ENCODE measurements at regions not wholly inside any gene's neighbourhood (a gene's known extent, or its start where the extent isn't known, plus 50 kb on each side); places are given as distances from the start of the nearest gene placed in this dataset.

GRCh38 chr13:57224414-57224813, 57.4 kb downstream of the PRR20E start:
- no peak overlapping the region for H3K4me3 ChIP-seq
- H3K9me3 ChIP-seq (ENCODE audit: low read depth, low read length) = no peaks in the 10 kb centered on the region
- TF ChIP-seq EZH2 (IDR thresholded peaks at IDR 0.05) (no peak), POLR2AphosphoS5 (IDR thresholded peaks at IDR 0.05; ENCODE audit: borderline replicate concordance, low read depth, low read length) (no peak), FOXP2 (optimal IDR thresholded peaks at IDR 0.05; ENCODE audit: control extremely low read depth, extremely low read length, insufficient read depth) (no peak)
- no peak overlapping the region for H3K27ac ChIP-seq
- no peak for DNase-seq (ENCODE audit: low read depth, low spot score)
- H3K9ac ChIP-seq (ENCODE audit: insufficient read length) = no peak overlapping the region
- H3K36me3 ChIP-seq (ENCODE audit: insufficient read depth, low read length) = no peaks in the 10 kb centered on the region

GRCh38 chr13:57250472-57250871, 83.5 kb downstream of the PRR20E start:
- Histone ChIP-seq H3K27ac (no peak overlapping the region), H3K9ac (ENCODE audit: insufficient read length) (no peak overlapping the region), H3K9me3 (ENCODE audit: low read depth, low read length) (no peaks in the 10 kb centered on the region), H3K4me3 (no peak overlapping the region), H3K36me3 (ENCODE audit: insufficient read depth, low read length) (no peaks in the 10 kb centered on the region)
- TF ChIP-seq EZH2 (IDR thresholded peaks at IDR 0.05) (no peak), POLR2AphosphoS5 (IDR thresholded peaks at IDR 0.05; ENCODE audit: borderline replicate concordance, low read depth, low read length) (no peak), FOXP2 (optimal IDR thresholded peaks at IDR 0.05; ENCODE audit: control extremely low read depth, extremely low read length, insufficient read depth) (no peak)
- DNase-seq (ENCODE audit: low read depth, low spot score) = no peak

GRCh38 chr13:57253551-57253950, 86.6 kb downstream of the PRR20E start:
- Histone ChIP-seq H3K36me3 (ENCODE audit: insufficient read depth, low read length) (no peaks in the 10 kb centered on the region), H3K9ac (ENCODE audit: insufficient read length) (no peak overlapping the region), H3K9me3 (ENCODE audit: low read depth, low read length) (no peaks in the 10 kb centered on the region), H3K4me3 (peak overlapping the region; percentile 21; the same call in 1 of the 2 replicates), H3K27ac (no peak overlapping the region)
- no peak for DNase-seq (ENCODE audit: low read depth, low spot score)
- TF ChIP-seq FOXP2 (optimal IDR thresholded peaks at IDR 0.05; ENCODE audit: control extremely low read depth, extremely low read length, insufficient read depth) (no peak), POLR2AphosphoS5 (IDR thresholded peaks at IDR 0.05; ENCODE audit: borderline replicate concordance, low read depth, low read length) (no peak), EZH2 (IDR thresholded peaks at IDR 0.05) (no peak)

GRCh38 chr13:57264965-57265364, 98.0 kb downstream of the PRR20E start:
- H3K36me3 ChIP-seq (ENCODE audit: insufficient read depth, low read length) = no peaks in the 10 kb centered on the region
- H3K9me3 ChIP-seq (ENCODE audit: low read depth, low read length) = no peaks in the 10 kb centered on the region
- no peak for DNase-seq (ENCODE audit: low read depth, low spot score)
- no peak overlapping the region for H3K27ac ChIP-seq
- no peak overlapping the region for H3K9ac ChIP-seq (ENCODE audit: insufficient read length)
- TF ChIP-seq POLR2AphosphoS5 (IDR thresholded peaks at IDR 0.05; ENCODE audit: borderline replicate concordance, low read depth, low read length) (no peak), FOXP2 (optimal IDR thresholded peaks at IDR 0.05; ENCODE audit: control extremely low read depth, extremely low read length, insufficient read depth) (no peak), EZH2 (IDR thresholded peaks at IDR 0.05) (no peak)
- no peak overlapping the region for H3K4me3 ChIP-seq

- Histone ChIP-seq H3K27ac (no peak overlapping the region), H3K36me3 (ENCODE audit: insufficient read depth, low read length) (no peaks in the 10 kb centered on the region), H3K9me3 (ENCODE audit: low read depth, low read length) (no peaks in the 10 kb centered on the region), H3K4me3 (no peak overlapping the region), H3K9ac (ENCODE audit: insufficient read length) (no peak overlapping the region)
- TF ChIP-seq POLR2AphosphoS5 (IDR thresholded peaks at IDR 0.05; ENCODE audit: borderline replicate concordance, low read depth, low read length) (no peak), FOXP2 (optimal IDR thresholded peaks at IDR 0.05; ENCODE audit: control extremely low read depth, extremely low read length, insufficient read depth) (no peak), EZH2 (IDR thresholded peaks at IDR 0.05) (no peak)
- no peak for DNase-seq (ENCODE audit: low read depth, low spot score)
These were observed 103.5 kb downstream of the PRR20E start for GRCh38 chr13:57270493-57270892.

GRCh38 chr13:57286511-57287098, 119.6 kb downstream of the PRR20E start:
- H3K36me3 ChIP-seq (ENCODE audit: insufficient read depth, low read length) = no peaks in the 10 kb centered on the region
- no peak overlapping the region for H3K4me3 ChIP-seq
- no peak for DNase-seq (ENCODE audit: low read depth, low spot score)
- no peak overlapping the region for H3K9ac ChIP-seq (ENCODE audit: insufficient read length)
- TF ChIP-seq FOXP2 (optimal IDR thresholded peaks at IDR 0.05; ENCODE audit: control extremely low read depth, extremely low read length, insufficient read depth) (no peak), POLR2AphosphoS5 (IDR thresholded peaks at IDR 0.05; ENCODE audit: borderline replicate concordance, low read depth, low read length) (no peak), EZH2 (IDR thresholded peaks at IDR 0.05) (no peak)
- no peak overlapping the region for H3K27ac ChIP-seq
- H3K9me3 ChIP-seq (ENCODE audit: low read depth, low read length) = no peaks in the 10 kb centered on the region

- TF ChIP-seq POLR2AphosphoS5 (IDR thresholded peaks at IDR 0.05; ENCODE audit: borderline replicate concordance, low read depth, low read length) = no peak
- no peak for TF ChIP-seq FOXP2 (optimal IDR thresholded peaks at IDR 0.05; ENCODE audit: control extremely low read depth, extremely low read length, insufficient read depth)
- TF ChIP-seq EZH2 (IDR thresholded peaks at IDR 0.05) = no peak
- Histone ChIP-seq H3K9me3 (ENCODE audit: low read depth, low read length) (no peaks in the 10 kb centered on the region), H3K4me3 (no peak overlapping the region), H3K9ac (ENCODE audit: insufficient read length) (no peak overlapping the region), H3K36me3 (ENCODE audit: insufficient read depth, low read length) (no peaks in the 10 kb centered on the region), H3K27ac (no peak overlapping the region)
- DNase-seq (ENCODE audit: low read depth, low spot score) = no peak
These were observed 135.6 kb downstream of the PRR20E start for GRCh38 chr13:57302604-57303003.

- Histone ChIP-seq H3K4me3 (no peak overlapping the region), H3K9me3 (ENCODE audit: low read depth, low read length) (no peaks in the 10 kb centered on the region), H3K36me3 (ENCODE audit: insufficient read depth, low read length) (no peaks in the 10 kb centered on the region), H3K9ac (ENCODE audit: insufficient read length) (no peak overlapping the region), H3K27ac (no peak overlapping the region)
- no peak for DNase-seq (ENCODE audit: low read depth, low spot score)
- TF ChIP-seq POLR2AphosphoS5 (IDR thresholded peaks at IDR 0.05; ENCODE audit: borderline replicate concordance, low read depth, low read length) (no peak), EZH2 (IDR thresholded peaks at IDR 0.05) (no peak), FOXP2 (optimal IDR thresholded peaks at IDR 0.05; ENCODE audit: control extremely low read depth, extremely low read length, insufficient read depth) (no peak)
These were observed 144.1 kb downstream of the PRR20E start for GRCh38 chr13:57311009-57311586.
